ENCODE measurements at regions not wholly inside any gene's neighbourhood (a gene's known extent, or its start where the extent isn't known, plus 50 kb on each side); places are given as distances from the start of the nearest gene placed in this dataset.

- Histone ChIP-seq H3K36me3 (no peaks in the 10 kb centered on the region), H3K27me3 (no peaks in the 10 kb centered on the region), H3K9me3 (no peaks in the 10 kb centered on the region), H3K4me3 (no peak overlapping the region), H3K27ac (peak overlapping the region; percentile 63), H3K4me1 (peaks cover 30% of the 10 kb centered on the region)
- TF ChIP-seq, protein P1, sequence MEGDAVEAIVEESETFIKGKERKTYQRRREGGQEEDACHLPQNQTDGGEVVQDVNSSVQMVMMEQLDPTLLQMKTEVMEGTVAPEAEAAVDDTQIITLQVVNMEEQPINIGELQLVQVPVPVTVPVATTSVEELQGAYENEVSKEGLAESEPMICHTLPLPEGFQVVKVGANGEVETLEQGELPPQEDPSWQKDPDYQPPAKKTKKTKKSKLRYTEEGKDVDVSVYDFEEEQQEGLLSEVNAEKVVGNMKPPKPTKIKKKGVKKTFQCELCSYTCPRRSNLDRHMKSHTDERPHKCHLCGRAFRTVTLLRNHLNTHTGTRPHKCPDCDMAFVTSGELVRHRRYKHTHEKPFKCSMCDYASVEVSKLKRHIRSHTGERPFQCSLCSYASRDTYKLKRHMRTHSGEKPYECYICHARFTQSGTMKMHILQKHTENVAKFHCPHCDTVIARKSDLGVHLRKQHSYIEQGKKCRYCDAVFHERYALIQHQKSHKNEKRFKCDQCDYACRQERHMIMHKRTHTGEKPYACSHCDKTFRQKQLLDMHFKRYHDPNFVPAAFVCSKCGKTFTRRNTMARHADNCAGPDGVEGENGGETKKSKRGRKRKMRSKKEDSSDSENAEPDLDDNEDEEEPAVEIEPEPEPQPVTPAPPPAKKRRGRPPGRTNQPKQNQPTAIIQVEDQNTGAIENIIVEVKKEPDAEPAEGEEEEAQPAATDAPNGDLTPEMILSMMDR (IDR thresholded peaks at IDR 0.05) = no peak
- DNase-seq (no peak), ATAC-seq (peak; percentile 75)
- intact Hi-C loops (cut with DNase I) = no loop called here
Observed at GRCh38 chr10:61836888-61837754, 64.4 kb upstream of the ARID5B start.

DNA sequence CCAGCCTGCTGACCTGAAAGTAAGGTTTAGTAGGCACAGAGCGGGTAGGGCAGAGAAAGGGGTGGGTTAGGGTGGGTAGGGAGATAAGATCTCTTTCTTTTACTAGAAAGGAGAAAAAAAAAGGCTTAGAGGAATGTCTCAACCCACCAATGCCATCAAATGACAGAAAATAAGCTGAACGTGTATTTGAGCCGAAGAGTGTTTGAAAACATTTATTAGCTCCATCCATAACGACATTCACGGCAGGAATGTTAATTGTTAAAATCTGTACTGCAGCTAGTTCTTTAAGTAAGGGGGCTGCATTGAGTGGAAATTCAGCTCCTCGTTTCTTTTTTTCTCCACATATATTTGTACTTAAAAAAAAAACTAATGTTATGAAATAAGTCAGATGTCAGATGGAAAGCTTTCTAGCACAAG, 63.7 kb upstream of the ARID5B start:
- Histone ChIP-seq H3K27me3 (no peaks in the 10 kb centered on the region), H3K27ac (peak overlapping the region; percentile 63), H3K36me3 (no peaks in the 10 kb centered on the region), H3K4me1 (peaks cover 30% of the 10 kb centered on the region), H3K9me3 (no peaks in the 10 kb centered on the region), H3K4me3 (no peak overlapping the region)
- TF ChIP-seq, protein P1 (IDR thresholded peaks at IDR 0.05) = no peak
- ATAC-seq = no peak
- intact Hi-C loops (cut with DNase I) = no loop called here
- DNase-seq = no peak

- Histone ChIP-seq H3K27me3 (no peaks in the 10 kb centered on the region), H3K4me1 (peaks cover 26% of the 10 kb centered on the region), H3K9me3 (no peaks in the 10 kb centered on the region), H3K27ac (peak overlapping the region; percentile 38), H3K36me3 (no peaks in the 10 kb centered on the region), H3K4me3 (no peak overlapping the region)
- TF ChIP-seq, protein P1 (IDR thresholded peaks at IDR 0.05) = no peak
- ATAC-seq (peak; percentile 50), DNase-seq (no peak)
- intact Hi-C loops (cut with DNase I) = no loop called here
Observed at GRCh38 chr10:61839916-61840315, 61.6 kb upstream of the ARID5B start.

- H3K4me1 ChIP-seq = peaks cover 21% of the 10 kb centered on the region
- DNase-seq = no peak
- no peaks in the 10 kb centered on the region for H3K27me3 ChIP-seq
- H3K27ac ChIP-seq = peak overlapping the region; percentile 38
- no peaks in the 10 kb centered on the region for H3K36me3 ChIP-seq
- H3K9me3 ChIP-seq = no peaks in the 10 kb centered on the region
- TF ChIP-seq, protein P1 (IDR thresholded peaks at IDR 0.05) = no peak
- no peak for ATAC-seq
- intact Hi-C loops (cut with DNase I) = no loop called here
- H3K4me3 ChIP-seq = no peak overlapping the region
Observed at GRCh38 chr10:61840403-61840802, 61.1 kb upstream of the ARID5B start.

- Histone ChIP-seq H3K36me3 (no peaks in the 10 kb centered on the region), H3K27ac (no peak overlapping the region), H3K4me1 (peaks cover 12% of the 10 kb centered on the region), H3K27me3 (no peaks in the 10 kb centered on the region), H3K9me3 (no peaks in the 10 kb centered on the region), H3K4me3 (no peak overlapping the region)
- no peak for ATAC-seq
- intact Hi-C loops (cut with DNase I) = no loop called here
- TF ChIP-seq, protein P1 (IDR thresholded peaks at IDR 0.05) = no peak
- DNase-seq = no peak
Observed at GRCh38 chr10:61841338-61841875, 60.1 kb upstream of the ARID5B start.
